GM23338 (cell line): ENCODE measurements at regions not wholly inside any gene's neighbourhood (a gene's known extent, or its start where the extent isn't known, plus 50 kb on each side); places are given as distances from the start of the nearest gene placed in this dataset.

Source experiments
- ATAC-seq: fragments of 200-7000 bp; cut with Tn5 transposase; 3 replicates; pipeline ENCODE4 v1.9.1; 2020
- DNase-seq: peaks from one replicate; pipeline ENCODE4 v3.0.0-alpha.2; 2015; ENCODE audit warnings: low spot score
- H2AFZ ChIP-seq: fragments of 200-600 bp; sonication (generic); 2 replicates; pipeline ENCODE4 v1.8.0; 2016; ENCODE audit warnings: antibody characterized with exemption, mild to moderate bottlenecking, moderate library complexity
- H3F3A ChIP-seq: fragments of 200-600 bp; sonication (generic); replicated peaks from 2 replicates; pipeline ENCODE4 v1.8.0; 2017; ENCODE audit warnings: antibody characterized with exemption, mixed run types, low read depth
- H3K27ac ChIP-seq: fragments of 200-600 bp; sonication (generic); 2 replicates; pipeline ENCODE4 v1.6.1; 2016; ENCODE audit warnings: low read depth
- H3K27me3 ChIP-seq: fragments of 200-600 bp; sonication (generic); 2 replicates; pipeline ENCODE4 v1.8.0; 2016; ENCODE audit warnings: mild to moderate bottlenecking, mixed run types, moderate library complexity; ENCODE audit not compliant: insufficient read depth
- H3K36me3 ChIP-seq: fragments of 200-600 bp; sonication (generic); 2 replicates; pipeline ENCODE4 v1.8.0; 2016; ENCODE audit warnings: mild to moderate bottlenecking; ENCODE audit not compliant: insufficient read depth
- H3K4me1 ChIP-seq: fragments of 200-600 bp; sonication (generic); 2 replicates; pipeline ENCODE4 v1.8.0; 2016; ENCODE audit warnings: mild to moderate bottlenecking, moderate library complexity; ENCODE audit not compliant: insufficient read depth
- H3K4me2 ChIP-seq: fragments of 200-600 bp; sonication (generic); 2 replicates; pipeline ENCODE4 v1.7.1; 2017; ENCODE audit warnings: mixed run types
- H3K4me3 ChIP-seq: fragments of 200-600 bp; sonication (generic); 2 replicates; pipeline ENCODE4 v1.6.1; 2016; ENCODE audit warnings: mixed run types
- H3K79me2 ChIP-seq: fragments of 200-600 bp; sonication (generic); replicated peaks from 2 replicates; pipeline ENCODE4 v1.8.0; 2017; ENCODE audit warnings: mild to moderate bottlenecking; ENCODE audit not compliant: insufficient read depth
- H3K9me2 ChIP-seq: fragments of 200-600 bp; sonication (generic); 2 replicates; pipeline ENCODE4 v1.8.0; 2017; ENCODE audit not compliant: insufficient read depth
- H4K20me1 ChIP-seq: fragments of 200-600 bp; sonication (generic); replicated peaks from 2 replicates; pipeline ENCODE4 v1.8.0; 2017; ENCODE audit warnings: mild to moderate bottlenecking; ENCODE audit not compliant: insufficient read depth
- H3K27ac Mint-ChIP-seq: 2 replicates; pipeline ENCODE4 v1.8.0; 2020; ENCODE audit warnings: inconsistent platforms, mild to moderate bottlenecking, moderate library complexity, mixed read lengths
- H3K27me3 Mint-ChIP-seq: 3 replicates; pipeline ENCODE4 v1.8.0; 2022; ENCODE audit warnings: low read depth, mild to moderate bottlenecking, moderate library complexity, mixed read lengths, inconsistent platforms; ENCODE audit not compliant: insufficient read depth, poor library complexity
- H3K36me3 Mint-ChIP-seq: 3 replicates; pipeline ENCODE4 v1.8.0; 2021; ENCODE audit warnings: low read depth, mild to moderate bottlenecking, inconsistent platforms, moderate library complexity, mixed read lengths
- H3K4me1 Mint-ChIP-seq: 3 replicates; pipeline ENCODE4 v1.8.0; 2020; ENCODE audit warnings: mild to moderate bottlenecking, inconsistent platforms, mixed read lengths
- H3K4me3 Mint-ChIP-seq: 3 replicates; pipeline ENCODE4 v1.8.0; 2021; ENCODE audit warnings: moderate library complexity, mild to moderate bottlenecking, inconsistent platforms, mixed read lengths
- H3K9me3 Mint-ChIP-seq: 3 replicates; pipeline ENCODE4 v1.8.0; 2020; ENCODE audit warnings: moderate library complexity, mild to moderate bottlenecking, inconsistent platforms, mixed read lengths
- CREB1 ChIP-seq: fragments of 250-450 bp; sonication (Bioruptor Pico); IDR thresholded peaks from 2 replicates; pipeline ENCODE4 v1.5.0; 2020; ENCODE audit warnings: low read depth, mild to moderate bottlenecking, moderate library complexity
- JUNB ChIP-seq: IDR thresholded peaks from one replicate; pipeline ENCODE4 v1.6.1; 2016; ENCODE audit warnings: antibody characterized with exemption; ENCODE audit not compliant: unreplicated experiment
- POLR2AphosphoS5 ChIP-seq: IDR thresholded peaks from 2 replicates; pipeline ENCODE4 v1.6.1; 2016; ENCODE audit warnings: antibody characterized with exemption, low read depth
- STAT1 ChIP-seq: IDR thresholded peaks from one replicate; pipeline ENCODE4 v1.6.1; 2016; ENCODE audit warnings: antibody characterized with exemption; ENCODE audit not compliant: unreplicated experiment
- ZNF331 ChIP-seq: fragments of 250-450 bp; sonication (Bioruptor Pico); IDR thresholded peaks from 2 replicates; pipeline ENCODE4 v1.5.0; 2020; ENCODE audit warnings: low read depth, mild to moderate bottlenecking, moderate library complexity
- TF ChIP-seq, protein P1 (sequence below): fragments of 250-450 bp; sonication (Bioruptor Pico); IDR thresholded peaks from 2 replicates; pipeline ENCODE4 v1.5.0; 2020; ENCODE audit warnings: mild to moderate bottlenecking, moderate library complexity
- TF ChIP-seq, protein P2 (sequence below): IDR thresholded peaks from one replicate; pipeline ENCODE4 v1.6.1; 2018; ENCODE audit warnings: antibody characterized with exemption; ENCODE audit not compliant: unreplicated experiment
- TF ChIP-seq, protein P3 (sequence below), 2 experiments: fragments of 200-600 bp in 1 of 2; sonication (generic) in 1 of 2; conservative IDR thresholded peaks; 2 replicates each; pipeline versions ENCODE4 v1.5.1 to v1.6.1; 2016 to 2017; ENCODE audit warnings: antibody characterized with exemption in 2 of 2, low read depth in 2 of 2, mild to moderate bottlenecking in 2 of 2, moderate library complexity in 1 of 2

DNA sequence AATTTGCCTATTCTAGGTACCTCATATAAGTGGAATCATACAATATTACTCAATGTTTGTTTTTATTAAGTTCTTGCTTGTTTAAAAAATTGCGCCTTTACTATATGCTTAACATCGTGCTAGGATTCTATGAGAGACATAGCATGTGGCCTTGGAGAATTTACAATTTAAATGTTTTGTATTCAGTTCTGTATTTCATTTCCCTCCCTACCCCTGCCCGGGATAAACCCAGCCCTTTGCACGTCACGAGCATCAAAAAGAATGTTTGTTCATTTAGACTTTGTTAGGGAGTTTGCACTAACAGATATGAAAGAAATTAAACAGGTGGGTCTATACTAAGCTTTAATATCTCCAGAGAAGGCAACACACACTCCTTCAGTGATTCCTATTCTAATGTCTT, 75.7 kb downstream of the C18orf54 start:
- peaks cover 1% of the 10 kb centered on the region for H3K27me3 Mint-ChIP-seq

DNA sequence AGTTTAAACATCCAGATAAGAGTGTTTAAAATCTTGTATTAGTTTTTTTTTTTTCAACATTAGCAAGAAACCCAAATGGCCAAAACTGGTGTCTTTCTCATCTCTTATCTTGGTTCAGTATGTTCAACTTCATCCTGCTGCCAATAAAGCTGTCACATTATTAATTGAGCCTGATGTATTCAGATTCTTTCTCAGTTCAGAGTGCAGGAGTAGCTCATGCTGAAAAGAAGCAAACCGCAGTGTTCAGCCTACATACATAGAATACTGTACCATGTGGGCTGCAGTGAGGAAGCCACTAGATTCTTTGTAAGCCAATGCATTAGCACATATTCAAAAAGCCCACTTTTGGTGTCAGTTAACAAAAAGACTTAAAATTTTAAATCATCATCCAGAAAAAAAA, 76.2 kb downstream of the C18orf54 start:
- Histone ChIP-seq H3K27me3 (no peaks in the 10 kb centered on the region), H3F3A (no peaks in the 10 kb centered on the region), H3K36me3 (no peaks in the 10 kb centered on the region), H3K9me2 (0 out of 2 replicates have a peak, but pooled peaks cover 4% of the 10 kb centered on the region), H3K4me3 (no peak overlapping the region), H3K27ac (no peak overlapping the region), H3K4me1 (no peaks in the 10 kb centered on the region), H2AFZ (no peak overlapping the region), H3K79me2 (no peaks in the 10 kb centered on the region), H3K4me2 (no peak overlapping the region), H4K20me1 (no peaks in the 10 kb centered on the region)
- Mint-ChIP-seq H3K9me3 (no peaks in the 10 kb centered on the region), H3K36me3 (no peaks in the 10 kb centered on the region), H3K4me1 (no peaks in the 10 kb centered on the region), H3K27ac (no peak overlapping the region), H3K4me3 (no peak overlapping the region), H3K27me3 (peaks cover 1% of the 10 kb centered on the region)
- ATAC-seq: no peak
- no peak for DNase-seq
- TF ChIP-seq, protein P1, sequence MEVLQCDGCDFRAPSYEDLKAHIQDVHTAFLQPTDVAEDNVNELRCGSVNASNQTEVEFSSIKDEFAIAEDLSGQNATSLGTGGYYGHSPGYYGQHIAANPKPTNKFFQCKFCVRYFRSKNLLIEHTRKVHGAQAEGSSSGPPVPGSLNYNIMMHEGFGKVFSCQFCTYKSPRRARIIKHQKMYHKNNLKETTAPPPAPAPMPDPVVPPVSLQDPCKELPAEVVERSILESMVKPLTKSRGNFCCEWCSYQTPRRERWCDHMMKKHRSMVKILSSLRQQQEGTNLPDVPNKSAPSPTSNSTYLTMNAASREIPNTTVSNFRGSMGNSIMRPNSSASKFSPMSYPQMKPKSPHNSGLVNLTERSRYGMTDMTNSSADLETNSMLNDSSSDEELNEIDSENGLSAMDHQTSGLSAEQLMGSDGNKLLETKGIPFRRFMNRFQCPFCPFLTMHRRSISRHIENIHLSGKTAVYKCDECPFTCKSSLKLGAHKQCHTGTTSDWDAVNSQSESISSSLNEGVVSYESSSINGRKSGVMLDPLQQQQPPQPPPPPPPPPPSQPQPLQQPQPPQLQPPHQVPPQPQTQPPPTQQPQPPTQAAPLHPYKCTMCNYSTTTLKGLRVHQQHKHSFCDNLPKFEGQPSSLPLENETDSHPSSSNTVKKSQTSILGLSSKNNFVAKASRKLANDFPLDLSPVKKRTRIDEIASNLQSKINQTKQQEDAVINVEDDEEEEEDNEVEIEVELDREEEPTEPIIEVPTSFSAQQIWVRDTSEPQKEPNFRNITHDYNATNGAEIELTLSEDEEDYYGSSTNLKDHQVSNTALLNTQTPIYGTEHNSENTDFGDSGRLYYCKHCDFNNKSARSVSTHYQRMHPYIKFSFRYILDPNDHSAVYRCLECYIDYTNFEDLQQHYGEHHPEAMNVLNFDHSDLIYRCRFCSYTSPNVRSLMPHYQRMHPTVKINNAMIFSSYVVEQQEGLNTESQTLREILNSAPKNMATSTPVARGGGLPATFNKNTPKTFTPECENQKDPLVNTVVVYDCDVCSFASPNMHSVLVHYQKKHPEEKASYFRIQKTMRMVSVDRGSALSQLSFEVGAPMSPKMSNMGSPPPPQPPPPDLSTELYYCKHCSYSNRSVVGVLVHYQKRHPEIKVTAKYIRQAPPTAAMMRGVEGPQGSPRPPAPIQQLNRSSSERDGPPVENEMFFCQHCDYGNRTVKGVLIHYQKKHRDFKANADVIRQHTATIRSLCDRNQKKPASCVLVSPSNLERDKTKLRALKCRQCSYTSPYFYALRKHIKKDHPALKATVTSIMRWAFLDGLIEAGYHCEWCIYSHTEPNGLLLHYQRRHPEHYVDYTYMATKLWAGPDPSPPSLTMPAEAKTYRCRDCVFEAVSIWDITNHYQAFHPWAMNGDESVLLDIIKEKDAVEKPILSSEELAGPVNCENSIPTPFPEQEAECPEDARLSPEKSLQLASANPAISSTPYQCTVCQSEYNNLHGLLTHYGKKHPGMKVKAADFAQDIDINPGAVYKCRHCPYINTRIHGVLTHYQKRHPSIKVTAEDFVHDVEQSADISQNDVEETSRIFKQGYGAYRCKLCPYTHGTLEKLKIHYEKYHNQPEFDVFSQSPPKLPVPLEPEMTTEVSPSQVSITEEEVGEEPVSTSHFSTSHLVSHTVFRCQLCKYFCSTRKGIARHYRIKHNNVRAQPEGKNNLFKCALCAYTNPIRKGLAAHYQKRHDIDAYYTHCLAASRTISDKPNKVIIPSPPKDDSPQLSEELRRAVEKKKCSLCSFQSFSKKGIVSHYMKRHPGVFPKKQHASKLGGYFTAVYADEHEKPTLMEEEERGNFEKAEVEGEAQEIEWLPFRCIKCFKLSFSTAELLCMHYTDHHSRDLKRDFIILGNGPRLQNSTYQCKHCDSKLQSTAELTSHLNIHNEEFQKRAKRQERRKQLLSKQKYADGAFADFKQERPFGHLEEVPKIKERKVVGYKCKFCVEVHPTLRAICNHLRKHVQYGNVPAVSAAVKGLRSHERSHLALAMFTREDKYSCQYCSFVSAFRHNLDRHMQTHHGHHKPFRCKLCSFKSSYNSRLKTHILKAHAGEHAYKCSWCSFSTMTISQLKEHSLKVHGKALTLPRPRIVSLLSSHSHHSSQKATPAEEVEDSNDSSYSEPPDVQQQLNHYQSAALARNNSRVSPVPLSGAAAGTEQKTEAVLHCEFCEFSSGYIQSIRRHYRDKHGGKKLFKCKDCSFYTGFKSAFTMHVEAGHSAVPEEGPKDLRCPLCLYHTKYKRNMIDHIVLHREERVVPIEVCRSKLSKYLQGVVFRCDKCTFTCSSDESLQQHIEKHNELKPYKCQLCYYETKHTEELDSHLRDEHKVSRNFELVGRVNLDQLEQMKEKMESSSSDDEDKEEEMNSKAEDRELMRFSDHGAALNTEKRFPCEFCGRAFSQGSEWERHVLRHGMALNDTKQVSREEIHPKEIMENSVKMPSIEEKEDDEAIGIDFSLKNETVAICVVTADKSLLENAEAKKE (CRISPR knock-in tag): no peak
- TF ChIP-seq STAT1: no peak
- TF ChIP-seq JUNB: no peak
- TF ChIP-seq, protein P2, sequence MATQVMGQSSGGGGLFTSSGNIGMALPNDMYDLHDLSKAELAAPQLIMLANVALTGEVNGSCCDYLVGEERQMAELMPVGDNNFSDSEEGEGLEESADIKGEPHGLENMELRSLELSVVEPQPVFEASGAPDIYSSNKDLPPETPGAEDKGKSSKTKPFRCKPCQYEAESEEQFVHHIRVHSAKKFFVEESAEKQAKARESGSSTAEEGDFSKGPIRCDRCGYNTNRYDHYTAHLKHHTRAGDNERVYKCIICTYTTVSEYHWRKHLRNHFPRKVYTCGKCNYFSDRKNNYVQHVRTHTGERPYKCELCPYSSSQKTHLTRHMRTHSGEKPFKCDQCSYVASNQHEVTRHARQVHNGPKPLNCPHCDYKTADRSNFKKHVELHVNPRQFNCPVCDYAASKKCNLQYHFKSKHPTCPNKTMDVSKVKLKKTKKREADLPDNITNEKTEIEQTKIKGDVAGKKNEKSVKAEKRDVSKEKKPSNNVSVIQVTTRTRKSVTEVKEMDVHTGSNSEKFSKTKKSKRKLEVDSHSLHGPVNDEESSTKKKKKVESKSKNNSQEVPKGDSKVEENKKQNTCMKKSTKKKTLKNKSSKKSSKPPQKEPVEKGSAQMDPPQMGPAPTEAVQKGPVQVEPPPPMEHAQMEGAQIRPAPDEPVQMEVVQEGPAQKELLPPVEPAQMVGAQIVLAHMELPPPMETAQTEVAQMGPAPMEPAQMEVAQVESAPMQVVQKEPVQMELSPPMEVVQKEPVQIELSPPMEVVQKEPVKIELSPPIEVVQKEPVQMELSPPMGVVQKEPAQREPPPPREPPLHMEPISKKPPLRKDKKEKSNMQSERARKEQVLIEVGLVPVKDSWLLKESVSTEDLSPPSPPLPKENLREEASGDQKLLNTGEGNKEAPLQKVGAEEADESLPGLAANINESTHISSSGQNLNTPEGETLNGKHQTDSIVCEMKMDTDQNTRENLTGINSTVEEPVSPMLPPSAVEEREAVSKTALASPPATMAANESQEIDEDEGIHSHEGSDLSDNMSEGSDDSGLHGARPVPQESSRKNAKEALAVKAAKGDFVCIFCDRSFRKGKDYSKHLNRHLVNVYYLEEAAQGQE: no peak
- TF ChIP-seq, protein P3, sequence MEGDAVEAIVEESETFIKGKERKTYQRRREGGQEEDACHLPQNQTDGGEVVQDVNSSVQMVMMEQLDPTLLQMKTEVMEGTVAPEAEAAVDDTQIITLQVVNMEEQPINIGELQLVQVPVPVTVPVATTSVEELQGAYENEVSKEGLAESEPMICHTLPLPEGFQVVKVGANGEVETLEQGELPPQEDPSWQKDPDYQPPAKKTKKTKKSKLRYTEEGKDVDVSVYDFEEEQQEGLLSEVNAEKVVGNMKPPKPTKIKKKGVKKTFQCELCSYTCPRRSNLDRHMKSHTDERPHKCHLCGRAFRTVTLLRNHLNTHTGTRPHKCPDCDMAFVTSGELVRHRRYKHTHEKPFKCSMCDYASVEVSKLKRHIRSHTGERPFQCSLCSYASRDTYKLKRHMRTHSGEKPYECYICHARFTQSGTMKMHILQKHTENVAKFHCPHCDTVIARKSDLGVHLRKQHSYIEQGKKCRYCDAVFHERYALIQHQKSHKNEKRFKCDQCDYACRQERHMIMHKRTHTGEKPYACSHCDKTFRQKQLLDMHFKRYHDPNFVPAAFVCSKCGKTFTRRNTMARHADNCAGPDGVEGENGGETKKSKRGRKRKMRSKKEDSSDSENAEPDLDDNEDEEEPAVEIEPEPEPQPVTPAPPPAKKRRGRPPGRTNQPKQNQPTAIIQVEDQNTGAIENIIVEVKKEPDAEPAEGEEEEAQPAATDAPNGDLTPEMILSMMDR (conservative IDR thresholded peaks at IDR 0.05; ENCODE audit: low read depth in 2 of 2): no peak

More for the DNA sequence above, 75.7 kb downstream of the C18orf54 start:
- DNase-seq (no peak), ATAC-seq (no peak)
- Histone ChIP-seq H3K27me3 (no peaks in the 10 kb centered on the region), H3K4me3 (no peak overlapping the region), H3K79me2 (no peaks in the 10 kb centered on the region), H3K4me1 (no peaks in the 10 kb centered on the region), H3F3A (no peaks in the 10 kb centered on the region), H3K4me2 (no peak overlapping the region), H4K20me1 (no peaks in the 10 kb centered on the region), H3K9me2 (0 out of 2 replicates have a peak, but pooled peaks cover 2% of the 10 kb centered on the region), H3K27ac (no peak overlapping the region), H3K36me3 (no peaks in the 10 kb centered on the region), H2AFZ (no peak overlapping the region)
- H3K36me3 Mint-ChIP-seq: no peaks in the 10 kb centered on the region
- no peaks in the 10 kb centered on the region for H3K4me1 Mint-ChIP-seq
- no peaks in the 10 kb centered on the region for H3K9me3 Mint-ChIP-seq
- H3K27ac Mint-ChIP-seq: no peak overlapping the region
- TF ChIP-seq JUNB (no peak), ZNF331 (CRISPR knock-in tag) (no peak), POLR2AphosphoS5 (no peak), CREB1 (CRISPR knock-in tag) (no peak)
- TF ChIP-seq, protein P3 (conservative IDR thresholded peaks at IDR 0.05; ENCODE audit: low read depth in 2 of 2): no peak
- H3K4me3 Mint-ChIP-seq: no peak overlapping the region
